Panc1 (cell line): ENCODE measurements at regions not wholly inside any gene's neighbourhood (a gene's known extent, or its start where the extent isn't known, plus 50 kb on each side); places are given as distances from the start of the nearest gene placed in this dataset.

Experiments used
- ATAC-seq: fragments of 200-7000 bp; cut with Tn5 transposase; 2 replicates; pipeline ENCODE4 v1.9.1; 2020; ENCODE audit warnings: mild to moderate bottlenecking, moderate library complexity
- BruUV-seq: library from RNA; stranded (reverse); fragments of 400-500 nt; replicated peaks from 2 replicates; lab custom pipeline; 2021; lab: Mats Ljungman, UMichigan
- CTCF ChIA-PET: fragments of 300-600 bp; sonication (Branson Sonifier 250); formaldehyde crosslinking; loops from one replicate; lab custom pipeline; 2022; ENCODE audit warnings: antibody characterized with exemption; lab: Charles Lee
- POLR2A ChIA-PET: fragments of 300-600 bp; sonication (Branson Sonifier 250); formaldehyde crosslinking; loops from one replicate; lab custom pipeline; 2022; ENCODE audit warnings: antibody characterized with exemption; lab: Charles Lee
- DNase-seq: peaks from one replicate; pipeline ENCODE4 v3.0.0-alpha.2; 2010; ENCODE audit warnings: low read depth, low spot score
- H3K27ac ChIP-seq: 2 replicates; pipeline ENCODE4 v1.5.1; 2011; ENCODE audit warnings: mild to moderate bottlenecking, low read length, inconsistent platforms
- H3K27me3 ChIP-seq: fragments of 200-500 bp; sonication (Bioruptor generic); 2 replicates; pipeline ENCODE4 v1.6.0; 2014; ENCODE audit warnings: low read length, inconsistent platforms; ENCODE audit not compliant: control insufficient read depth, insufficient read depth
- H3K36me3 ChIP-seq: fragments of 200-500 bp; sonication (Bioruptor generic); 2 replicates; pipeline ENCODE4 v1.5.1; 2014; ENCODE audit warnings: inconsistent platforms, mild to moderate bottlenecking, low read length, moderate library complexity; ENCODE audit not compliant: control insufficient read depth, insufficient read depth
- H3K4me1 ChIP-seq: 2 replicates; pipeline ENCODE4 v1.5.1; 2011; ENCODE audit warnings: inconsistent platforms, mild to moderate bottlenecking, low read length, moderate library complexity; ENCODE audit not compliant: control insufficient read depth, insufficient read depth
- H3K4me3 ChIP-seq, 2 experiments: 2 replicates each; pipeline ENCODE4 v1.5.1; 2011 to 2012; ENCODE audit warnings: low read depth in 2 of 2, low read length in 2 of 2, mild to moderate bottlenecking in 2 of 2, inconsistent platforms in 1 of 2, moderate library complexity in 1 of 2
- H3K9me3 ChIP-seq: fragments of 200-500 bp; sonication (Bioruptor generic); 2 replicates; pipeline ENCODE4 v1.5.1; 2014; ENCODE audit warnings: low read depth, mild to moderate bottlenecking, inconsistent platforms, low read length, moderate library complexity; ENCODE audit not compliant: control insufficient read depth, insufficient read depth
- CTCF ChIP-seq: fragments of 450-650 bp; IDR thresholded peaks from 2 replicates; pipeline ENCODE4 v1.5.1; 2017; ENCODE audit warnings: mild to moderate bottlenecking
- POLR2AphosphoS5 ChIP-seq: IDR thresholded peaks from 2 replicates; pipeline ENCODE4 v1.6.1; 2012; ENCODE audit warnings: mild to moderate bottlenecking, low read depth, low read length, moderate library complexity
- REST ChIP-seq, 2 experiments: IDR thresholded peaks; 2 replicates each; pipeline ENCODE4 v1.6.1; 2011 to 2012; ENCODE audit warnings: low read depth in 2 of 2, control low read depth in 1 of 2, low read length in 1 of 2, mild to moderate bottlenecking in 1 of 2, moderate library complexity in 1 of 2; ENCODE audit not compliant: insufficient read depth in 1 of 2
- SIN3A ChIP-seq: IDR thresholded peaks from 2 replicates; pipeline ENCODE4 v1.6.1; 2012; ENCODE audit warnings: low read depth, mild to moderate bottlenecking, low read length, moderate library complexity, borderline replicate concordance; ENCODE audit not compliant: insufficient read depth
- TCF7L2 ChIP-seq: IDR thresholded peaks from 2 replicates; pipeline ENCODE4 v1.6.1; 2011; ENCODE audit warnings: mild to moderate bottlenecking, low read depth, low read length, inconsistent platforms
- in situ Hi-C: cut with HindIII; loops from 2 replicates; pipeline ENCODE4 v1.10.0; 2016; ENCODE audit warnings: low sequenced_read_pairs, low pct_unique_long_range_greater_than_20kb
- intact Hi-C: fragments of 100-400 bp; cut with micrococcal nuclease; formaldehyde crosslinking; loops from one replicate; pipeline ENCODE4 v1.10.0; 2022; ENCODE audit not compliant: unreplicated experiment

GRCh38 chr7:25297278-25297677, 69.0 kb upstream of the NPVF start:
- H3K27me3 ChIP-seq: peaks cover 6% of the 10 kb centered on the region
- H3K4me3 ChIP-seq: no peak overlapping the region
- no peaks in the 10 kb centered on the region for H3K9me3 ChIP-seq
- H3K27ac ChIP-seq: no peak overlapping the region
- BruUV-seq: no TSS peak
- H3K4me1 ChIP-seq: no peaks in the 10 kb centered on the region
- ChIA-PET POLR2A (no interaction called here), CTCF (no interaction called here)
- in situ Hi-C loops: no loop called here
- intact Hi-C loops: no loop called here
- TF ChIP-seq TCF7L2 (no peak), POLR2AphosphoS5 (no peak), CTCF (no peak), SIN3A (no peak), REST (IDR thresholded peaks at IDR 0.05; ENCODE audit: insufficient read depth in 1 of 2, low read depth in 2 of 2, low read length in 1 of 2) (no peak)
- no peak for ATAC-seq
- no peak for DNase-seq
- no peaks in the 10 kb centered on the region for H3K36me3 ChIP-seq

- no peaks in the 10 kb centered on the region for H3K36me3 ChIP-seq
- no TSS peak for BruUV-seq
- no peak for DNase-seq
- intact Hi-C loops (no loop called here), in situ Hi-C loops (no loop called here)
- H3K4me1 ChIP-seq: no peaks in the 10 kb centered on the region
- TF ChIP-seq POLR2AphosphoS5 (no peak), CTCF (no peak), TCF7L2 (no peak), REST (IDR thresholded peaks at IDR 0.05; ENCODE audit: insufficient read depth in 1 of 2, low read depth in 2 of 2, low read length in 1 of 2) (no peak), SIN3A (no peak)
- ChIA-PET POLR2A (no interaction called here), CTCF (no interaction called here)
- ATAC-seq: no peak
- H3K4me3 ChIP-seq: no peak overlapping the region
- peaks cover 25% of the 10 kb centered on the region for H3K27me3 ChIP-seq
- H3K9me3 ChIP-seq: no peaks in the 10 kb centered on the region
- H3K27ac ChIP-seq: no peak overlapping the region
These were observed 75.2 kb upstream of the NPVF start for GRCh38 chr7:25303281-25304181.
